HG03457 (cell line): ENCODE measurements at regions not wholly inside any gene's neighbourhood (a gene's known extent, or its start where the extent isn't known, plus 50 kb on each side); places are given as distances from the start of the nearest gene placed in this dataset.
"Not testable (repeated sequence)": the region's sequence is repeated elsewhere in the genome, so short reads cannot be mapped to it uniquely, and the experiment has no call there.

Experiments used
- ATAC-seq: cut with Tn5 transposase; IDR thresholded peaks from one replicate; pipeline ENCODE4 v1.9.1; 2021; ENCODE audit warnings: moderate number of reproducible peaks; ENCODE audit not compliant: unreplicated experiment

DNA sequence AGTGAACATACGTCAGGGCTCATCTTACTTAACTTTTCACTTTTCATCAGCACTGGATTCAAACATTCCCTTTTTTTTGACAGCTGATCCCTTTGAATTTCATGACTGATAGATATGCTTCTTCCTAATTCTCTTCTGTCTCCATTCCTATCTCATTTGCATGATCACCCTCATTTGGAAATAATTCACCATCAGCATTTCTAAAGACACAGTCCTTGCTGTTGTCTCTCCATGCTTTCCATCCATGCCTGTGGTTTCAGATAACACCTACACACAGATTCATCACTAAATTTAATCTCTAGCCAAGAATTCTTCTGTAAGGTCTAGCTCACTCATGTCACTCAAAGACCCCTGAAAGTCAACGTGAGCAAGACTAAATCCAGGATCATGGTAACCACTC, 228.4 kb upstream of the BTBD3 start:
- ATAC-seq = no peak

GRCh38 chr20:11691766-11692165, 225.9 kb upstream of the BTBD3 start:
- no peak for ATAC-seq

GRCh38 chr20:11692567-11692966, 225.1 kb upstream of the BTBD3 start:
- no peak for ATAC-seq

DNA sequence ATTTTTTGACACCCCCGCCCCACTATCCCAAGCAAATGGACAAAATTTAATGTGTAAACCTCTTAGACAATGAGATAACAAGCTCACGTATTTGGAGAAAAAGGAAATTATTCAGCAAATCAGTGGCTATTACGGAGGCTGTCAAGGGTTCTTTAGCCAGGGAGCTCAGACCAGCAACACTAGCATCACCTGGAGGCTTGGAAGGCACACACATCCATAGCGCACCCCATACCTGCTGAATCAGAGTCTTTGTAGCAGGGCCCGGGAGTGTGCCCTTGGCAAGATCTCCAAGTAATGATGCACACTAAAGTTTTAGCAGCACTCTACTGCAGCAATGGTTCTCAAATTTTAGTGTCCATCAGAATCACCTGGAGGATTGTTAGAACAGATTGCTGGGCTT, 223.2 kb upstream of the BTBD3 start:
- no peak for ATAC-seq

GRCh38 chr20:11697055-11697454, 220.6 kb upstream of the BTBD3 start:
- ATAC-seq = no peak

DNA sequence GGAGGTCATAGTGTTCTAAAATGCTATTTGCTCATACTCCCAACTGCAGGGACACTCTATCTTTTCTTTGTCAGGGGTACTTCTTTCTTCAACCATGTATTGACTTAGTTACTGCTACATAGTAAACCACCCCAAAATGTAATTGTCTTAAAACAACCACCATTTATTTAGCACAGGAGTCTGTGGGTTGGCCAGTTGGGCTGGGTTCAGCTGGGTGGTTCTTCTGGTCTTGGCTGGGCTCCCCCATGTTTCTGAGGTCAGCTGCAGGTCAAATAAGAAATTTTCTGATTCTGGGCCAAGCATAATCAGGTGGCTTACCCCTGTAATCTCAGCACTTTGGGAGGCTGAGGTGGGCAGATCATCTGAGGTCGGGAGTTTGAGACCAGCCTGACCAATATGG, 220.0 kb upstream of the BTBD3 start:
- ATAC-seq = no peak

GRCh38 chr20:11698124-11698523, 219.6 kb upstream of the BTBD3 start:
- no peak for ATAC-seq

- no peak for ATAC-seq
Observed at GRCh38 chr20:11700831-11701230, 216.9 kb upstream of the BTBD3 start.

DNA sequence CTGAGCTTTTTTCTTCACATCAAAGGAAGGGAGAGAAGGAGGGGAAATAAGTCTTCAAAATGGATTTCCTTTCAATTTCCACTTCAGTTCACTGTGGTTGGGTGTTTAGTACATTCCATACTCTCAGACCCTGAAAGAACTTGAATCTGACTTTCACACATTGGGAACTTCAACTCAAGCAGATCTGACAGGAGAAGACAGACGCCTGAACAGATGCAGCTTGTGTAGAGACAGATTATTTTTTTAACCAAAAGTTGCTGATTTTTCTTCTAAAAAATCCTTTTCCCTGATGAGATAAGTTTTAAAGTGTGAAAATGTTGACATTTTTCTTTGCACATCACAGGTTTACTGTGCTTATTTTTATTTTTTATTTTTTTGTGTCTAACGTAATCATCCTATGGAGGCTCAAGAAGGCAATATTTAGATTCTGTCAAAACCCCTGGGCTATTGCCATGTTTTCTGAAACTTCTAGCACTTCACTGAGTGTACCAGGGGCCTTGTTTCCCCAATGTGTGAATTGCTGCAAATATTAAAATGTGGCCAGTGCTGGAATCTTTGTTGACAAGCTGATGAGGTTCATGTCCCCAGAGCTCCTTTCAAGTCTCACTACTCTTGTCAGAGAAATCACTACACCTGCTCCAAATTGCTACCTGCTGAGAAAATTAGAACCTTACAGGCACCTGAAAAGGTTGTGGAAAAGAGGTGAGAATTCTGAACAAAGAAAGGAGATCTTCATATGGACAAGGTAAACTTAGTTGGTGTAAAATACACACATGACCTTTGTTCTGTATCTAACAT, 214.8 kb upstream of the BTBD3 start:
- no peak for ATAC-seq

- no peak for ATAC-seq
Observed at GRCh38 chr20:11705512-11705911, 212.2 kb upstream of the BTBD3 start.

GRCh38 chr20:11708223-11708622, 209.5 kb upstream of the BTBD3 start:
- not testable (repeated sequence) for ATAC-seq

GRCh38 chr20:11711214-11711613, 206.5 kb upstream of the BTBD3 start:
- ATAC-seq = no peak

- no peak for ATAC-seq
Observed at GRCh38 chr20:11712639-11713160, 205.0 kb upstream of the BTBD3 start.

GRCh38 chr20:11714886-11715285, 202.8 kb upstream of the BTBD3 start:
- ATAC-seq = no peak

- no peak for ATAC-seq
Observed at GRCh38 chr20:11716239-11716944, 201.3 kb upstream of the BTBD3 start.

- no peak for ATAC-seq
Observed at GRCh38 chr20:11716945-11717248, 200.8 kb upstream of the BTBD3 start.

DNA sequence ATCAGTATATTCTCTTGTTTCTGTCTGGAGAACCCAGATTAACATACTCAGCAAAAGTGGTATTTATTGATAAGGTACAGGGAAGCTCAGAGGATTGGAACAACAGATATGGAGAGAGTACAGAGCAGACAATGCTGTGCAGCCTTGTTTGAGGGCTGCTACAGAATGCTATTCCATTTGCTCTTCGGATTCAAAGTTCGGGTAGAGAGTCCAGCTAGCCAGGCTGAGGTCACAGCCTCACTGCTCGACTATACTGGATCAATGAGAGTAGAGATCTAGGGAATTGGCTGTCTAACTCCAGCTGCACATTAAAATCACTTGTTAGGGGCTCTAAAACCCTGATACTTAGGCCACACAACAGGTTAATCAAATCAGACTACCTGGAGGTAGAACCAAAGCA, 200.1 kb upstream of the BTBD3 start:
- ATAC-seq = no peak

DNA sequence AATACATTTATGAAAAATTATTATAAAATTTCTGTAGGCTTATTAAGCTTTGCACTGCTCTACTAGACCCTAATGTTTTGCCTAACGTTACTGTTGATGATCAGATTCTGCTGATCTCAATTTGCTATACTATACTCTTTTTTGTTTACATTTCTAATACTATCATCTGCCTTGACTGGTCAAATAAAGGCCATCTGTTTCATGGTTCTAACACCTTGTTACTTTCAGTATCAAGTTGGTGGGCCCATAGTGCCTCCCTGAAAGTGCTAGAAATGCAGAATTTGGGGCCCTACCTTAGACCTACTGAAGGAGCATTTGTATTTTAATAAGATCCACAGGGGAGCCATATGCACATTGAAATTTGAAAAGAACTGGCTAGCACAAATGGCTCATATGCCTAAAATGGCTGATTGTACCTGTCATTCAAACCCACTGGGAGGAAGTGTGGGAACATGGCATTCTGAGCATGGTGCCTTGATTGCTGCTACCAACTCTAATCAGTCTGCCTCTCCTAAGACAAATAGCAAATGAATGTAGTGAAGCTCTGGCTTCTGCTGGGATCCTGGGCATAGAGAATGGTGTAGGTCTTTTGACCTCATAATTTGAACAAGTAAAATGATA, 199.1 kb upstream of the BTBD3 start:
- ATAC-seq = no peak

- ATAC-seq = no peak
Observed at GRCh38 chr20:11719153-11719552, 198.5 kb upstream of the BTBD3 start.

GRCh38 chr20:11721411-11721810, 196.3 kb upstream of the BTBD3 start:
- ATAC-seq = no peak

GRCh38 chr20:11724097-11724496, 193.6 kb upstream of the BTBD3 start:
- no peak for ATAC-seq

GRCh38 chr20:11726026-11726425, 191.7 kb upstream of the BTBD3 start:
- no peak for ATAC-seq
